Umbilical cord (tissue), 1 donor: ENCODE measurements at regions not wholly inside any gene's neighbourhood (a gene's known extent, or its start where the extent isn't known, plus 50 kb on each side); places are given as distances from the start of the nearest gene placed in this dataset.

Experiments used
- DNase-seq: peaks from one replicate; pipeline ENCODE4 v3.0.0-alpha.2; 2015; ENCODE audit warnings: low spot score

DNA sequence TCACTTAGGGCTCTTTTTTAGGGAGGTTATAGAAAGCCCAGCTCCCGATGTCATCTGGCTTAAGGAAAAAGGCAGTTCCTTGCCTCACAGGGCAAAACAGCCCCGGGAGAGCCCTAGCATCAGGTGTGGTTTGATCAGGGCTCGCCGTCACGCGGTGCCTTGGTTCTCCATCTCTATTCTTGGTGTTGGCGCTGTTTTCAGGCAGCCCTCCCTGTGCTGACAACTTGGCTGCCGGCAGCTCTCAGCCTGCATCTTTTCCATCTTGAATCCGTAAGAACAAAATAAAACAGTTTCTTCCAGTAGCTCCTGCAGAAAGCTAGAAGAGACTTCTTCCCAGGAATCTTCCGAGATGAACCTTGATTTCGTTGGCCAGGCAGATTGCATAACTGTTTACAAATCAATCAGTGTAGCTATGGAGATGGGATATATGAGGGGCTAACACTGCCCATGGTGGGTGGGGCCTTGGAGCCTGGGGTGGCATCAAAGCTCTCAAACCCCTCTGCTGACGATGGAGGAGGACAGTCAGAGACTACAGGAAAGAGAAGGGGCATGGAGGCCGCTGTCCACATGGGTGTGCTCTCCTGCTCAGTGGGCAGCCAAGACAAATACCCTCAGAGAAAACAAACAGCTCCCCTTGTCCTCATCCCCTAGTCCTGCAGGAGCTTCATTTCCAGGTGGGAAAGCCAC is 370.7 kb upstream of the C1orf174 start:
- DNase-seq: no peak

DNA sequence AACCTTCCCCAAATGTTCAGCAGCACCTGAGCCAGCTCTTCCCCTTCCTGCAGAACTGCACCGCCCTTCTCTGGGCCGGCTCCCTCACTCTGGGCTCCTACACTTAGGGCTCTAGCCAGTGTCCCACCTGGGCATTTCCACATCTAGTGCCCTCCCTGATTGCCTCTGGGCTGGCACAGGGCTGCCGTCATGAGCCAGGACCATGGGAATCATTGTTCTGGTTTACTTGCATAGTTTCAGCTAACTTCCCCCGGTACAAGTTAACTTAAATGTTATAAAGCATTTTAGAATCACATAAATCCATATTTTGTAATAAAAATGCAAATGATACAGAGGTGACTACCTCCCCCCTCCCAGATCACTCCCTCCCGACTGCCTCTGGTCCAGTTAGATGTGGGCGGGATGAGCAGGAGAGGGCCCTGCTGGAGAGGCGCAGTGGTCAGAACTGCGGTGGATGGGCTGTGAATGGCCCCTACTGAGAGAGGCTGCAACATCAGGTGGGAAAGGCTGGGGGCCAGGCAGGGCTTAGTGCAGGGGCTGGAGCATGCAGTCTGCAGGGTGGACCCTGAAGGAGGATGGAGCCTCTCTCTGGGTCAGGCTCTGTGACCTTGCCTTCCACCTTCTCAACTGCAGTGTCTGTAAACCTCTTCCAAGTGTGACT is 371.4 kb upstream of the C1orf174 start:
- no peak for DNase-seq

DNA sequence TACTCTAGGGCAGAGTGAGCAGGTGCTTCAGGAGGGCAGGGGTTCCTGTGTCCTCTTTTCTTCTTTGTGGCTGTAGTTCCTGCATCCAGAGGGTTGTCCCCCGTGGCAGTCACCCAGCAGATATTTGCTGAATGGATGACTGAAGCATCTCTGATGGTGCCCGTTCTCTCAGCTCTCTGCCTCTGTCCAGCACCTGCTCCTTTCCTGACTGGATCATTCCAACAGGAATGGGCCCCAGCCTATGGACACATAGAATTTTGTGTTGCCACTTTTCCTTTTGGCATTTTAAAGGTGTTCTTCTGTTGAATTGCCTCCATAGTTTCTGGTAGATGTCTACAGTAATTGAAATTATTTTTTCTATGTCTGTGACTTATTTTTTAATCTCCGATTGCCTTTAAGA is 372.5 kb upstream of the C1orf174 start:
- no peak for DNase-seq

DNA sequence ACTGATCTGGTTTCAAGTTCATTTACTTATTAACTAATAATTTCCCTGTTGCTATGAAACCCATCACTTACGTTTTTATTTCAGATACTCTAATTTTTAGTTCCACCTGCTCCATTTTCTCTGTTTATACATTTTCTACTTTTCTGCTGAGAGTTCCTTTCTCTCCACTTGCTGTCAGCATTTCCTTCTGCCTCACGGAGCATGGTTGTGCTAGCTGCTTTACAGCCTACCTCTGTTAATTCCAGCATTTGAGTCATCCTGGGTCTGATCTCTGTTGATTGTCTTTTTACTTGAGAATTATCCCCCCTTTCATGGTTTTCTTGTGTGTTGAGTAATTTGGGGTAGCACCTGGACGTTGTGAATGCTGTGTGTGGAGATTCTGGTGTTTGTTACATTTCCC is 373.2 kb upstream of the C1orf174 start:
- DNase-seq: no peak

DNA sequence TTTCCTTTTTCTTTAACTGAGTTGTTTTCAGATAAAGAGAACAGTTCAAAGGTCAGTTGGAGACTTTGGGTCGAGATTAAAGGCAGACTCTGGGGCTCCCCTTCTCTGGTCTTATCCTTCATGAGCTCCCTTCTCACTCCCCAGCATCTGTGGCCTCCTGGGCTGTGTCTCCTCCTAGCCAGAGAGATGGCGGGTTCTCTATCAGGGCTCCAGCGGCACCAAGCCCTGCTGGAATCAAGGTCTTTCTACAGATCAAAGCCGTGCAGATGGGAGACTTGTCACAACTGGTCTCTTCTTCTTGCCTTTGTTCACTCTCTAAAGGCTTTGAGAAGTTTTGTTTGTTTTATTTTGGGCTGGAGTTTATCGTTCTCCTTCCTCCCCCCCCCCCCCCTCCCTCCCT is 373.7 kb upstream of the C1orf174 start:
- no peak for DNase-seq

DNA sequence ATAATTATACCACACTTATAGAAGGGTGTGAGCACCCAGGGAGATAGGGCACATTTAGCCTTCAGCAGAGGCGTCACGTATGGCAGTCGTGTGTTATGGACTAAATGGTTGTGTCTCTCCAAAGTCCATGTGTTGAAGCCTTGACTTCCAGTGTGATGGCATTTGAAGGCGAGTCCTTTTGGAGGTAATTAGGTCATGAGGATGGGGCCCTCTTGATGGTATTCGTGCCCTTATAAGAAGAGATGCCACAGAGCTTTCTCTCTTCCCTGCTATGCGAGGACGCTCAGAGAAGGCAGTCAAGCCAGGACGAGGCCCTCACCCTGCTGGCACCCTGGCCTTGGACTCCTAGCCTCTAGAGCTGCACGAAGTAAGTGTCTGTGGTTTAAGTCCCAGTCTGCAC is 375.0 kb upstream of the C1orf174 start:
- DNase-seq: no peak

DNA sequence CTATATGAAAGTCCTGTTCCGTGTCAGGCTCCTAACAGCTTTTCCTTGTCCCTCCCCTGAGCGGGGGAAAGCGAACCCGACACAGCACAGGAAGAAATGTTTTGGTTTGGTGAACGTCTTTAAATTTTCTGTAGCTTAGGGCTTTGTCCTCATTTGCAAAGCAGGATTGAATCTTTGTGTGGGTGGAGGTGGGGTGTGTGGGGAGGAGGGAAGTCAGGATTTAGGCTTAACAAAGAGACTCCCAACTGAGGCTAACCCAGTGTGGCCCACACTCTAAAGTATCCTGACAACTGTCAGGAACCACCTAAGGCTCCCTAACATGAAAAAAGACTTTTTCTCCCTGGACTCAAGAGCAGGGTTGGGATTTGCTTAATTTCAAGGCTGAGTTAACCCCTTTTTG is 376.2 kb upstream of the C1orf174 start:
- DNase-seq: no peak

DNA sequence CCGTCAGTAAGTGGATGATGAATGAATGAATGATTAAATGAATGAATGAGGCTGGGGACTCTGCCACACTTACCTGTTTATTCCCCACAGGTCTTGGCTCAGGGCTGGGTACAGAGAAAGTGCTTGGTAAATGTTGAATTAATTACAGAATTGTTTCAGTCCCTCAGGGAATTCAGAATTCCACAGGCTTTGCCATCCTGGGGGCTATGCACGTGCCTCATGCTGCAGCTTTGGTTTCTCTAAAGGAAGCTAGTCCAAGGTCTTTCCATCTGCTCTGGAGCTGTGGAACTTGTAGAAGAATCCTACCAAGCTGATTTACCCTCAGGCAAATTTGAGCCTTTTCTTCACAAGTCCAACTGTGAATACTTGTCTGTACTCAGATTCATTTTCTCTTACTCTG is 376.8 kb upstream of the AJAP1 start:
- DNase-seq: no peak

DNA sequence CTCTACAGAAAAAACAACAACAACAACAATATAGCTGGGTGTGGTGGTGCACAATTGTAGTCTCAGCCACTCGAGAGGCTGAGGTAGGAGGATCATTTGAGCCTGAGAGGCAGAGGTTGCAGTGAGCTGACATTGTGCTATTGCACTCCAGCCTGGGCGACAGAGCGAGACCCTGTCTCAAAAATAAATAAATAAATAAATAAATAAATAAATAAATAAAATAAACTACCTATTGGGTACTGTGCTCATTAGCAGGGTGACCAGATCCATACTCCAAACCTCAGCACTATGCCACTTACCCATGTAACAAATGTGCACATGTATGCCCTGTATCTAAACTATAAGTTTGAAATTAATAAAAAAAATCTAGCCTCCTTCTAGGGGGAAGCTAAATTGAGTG is 369.4 kb upstream of the AJAP1 start:
- no peak for DNase-seq

DNA sequence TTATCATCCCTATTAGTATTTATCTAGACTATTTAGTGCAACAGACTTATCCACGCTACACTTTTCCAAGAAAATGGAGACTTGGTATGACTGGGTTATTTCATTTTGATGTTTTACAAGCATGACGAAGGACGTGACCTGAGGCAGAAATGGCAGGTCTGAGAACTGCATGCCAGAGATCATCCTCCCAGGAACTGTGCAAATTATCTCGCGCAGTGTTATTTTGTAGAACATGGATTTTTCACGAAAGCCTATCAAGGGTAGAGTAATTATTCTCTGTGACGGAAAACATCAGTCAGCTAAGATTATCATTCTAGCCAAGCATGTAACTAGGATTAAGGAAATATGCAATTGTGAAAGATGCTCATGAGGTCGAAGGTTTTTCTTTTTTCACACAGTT is 361.5 kb upstream of the AJAP1 start:
- DNase-seq: peak; percentile 90

DNA sequence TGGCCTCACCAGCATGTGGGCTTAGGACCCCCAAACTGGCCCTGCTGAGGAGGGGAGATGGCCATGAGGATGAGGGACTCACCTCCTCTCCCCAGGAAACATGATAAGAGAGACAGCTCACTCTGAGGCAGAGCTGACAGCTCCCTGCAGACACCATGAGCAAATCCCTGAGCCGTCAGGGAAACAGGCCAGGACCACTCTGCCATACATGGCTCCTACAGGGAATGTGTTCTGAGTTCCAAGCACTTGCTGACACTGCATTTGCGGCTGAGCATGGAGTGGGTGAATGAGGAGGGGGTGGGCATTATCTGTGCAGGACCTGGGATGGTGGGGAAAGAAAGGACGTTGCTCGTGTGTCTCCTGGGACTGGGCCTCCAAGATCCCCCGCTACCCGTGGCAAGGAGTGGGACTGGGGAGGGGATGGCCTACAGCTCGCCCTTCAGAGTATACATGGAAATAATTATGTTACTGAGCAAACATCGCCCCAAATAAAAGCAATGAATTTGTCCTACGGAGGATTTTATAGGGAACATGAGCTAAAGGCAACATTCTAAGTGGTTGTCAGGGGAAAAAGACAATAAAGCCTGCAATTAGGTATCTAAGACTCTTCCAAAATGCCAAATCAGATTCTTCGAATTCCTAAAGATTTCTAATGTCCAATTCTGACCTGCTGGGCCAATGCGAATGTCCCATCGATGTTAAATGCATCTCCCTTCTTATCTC is 355.9 kb upstream of the AJAP1 start:
- DNase-seq: peak; percentile 69

DNA sequence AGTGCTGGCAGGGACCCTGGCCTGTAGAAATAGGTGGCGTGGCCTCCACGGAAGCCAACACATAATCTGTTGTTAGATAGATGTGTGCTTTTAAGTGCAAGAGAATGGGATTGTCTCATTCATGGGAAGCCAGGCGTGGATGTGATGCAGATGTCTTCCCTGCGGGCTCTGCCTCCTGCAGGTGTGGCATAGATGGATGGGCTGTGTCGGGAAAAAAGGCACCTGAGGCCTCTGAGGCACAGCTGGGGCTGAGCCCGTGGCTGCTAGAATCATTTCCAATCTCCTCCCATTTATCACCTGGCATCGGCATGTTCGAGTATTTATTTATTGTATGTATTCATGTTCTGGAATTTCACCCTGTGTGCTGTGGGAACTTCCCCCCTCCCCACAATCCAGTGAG is 353.4 kb upstream of the AJAP1 start:
- DNase-seq: no peak

DNA sequence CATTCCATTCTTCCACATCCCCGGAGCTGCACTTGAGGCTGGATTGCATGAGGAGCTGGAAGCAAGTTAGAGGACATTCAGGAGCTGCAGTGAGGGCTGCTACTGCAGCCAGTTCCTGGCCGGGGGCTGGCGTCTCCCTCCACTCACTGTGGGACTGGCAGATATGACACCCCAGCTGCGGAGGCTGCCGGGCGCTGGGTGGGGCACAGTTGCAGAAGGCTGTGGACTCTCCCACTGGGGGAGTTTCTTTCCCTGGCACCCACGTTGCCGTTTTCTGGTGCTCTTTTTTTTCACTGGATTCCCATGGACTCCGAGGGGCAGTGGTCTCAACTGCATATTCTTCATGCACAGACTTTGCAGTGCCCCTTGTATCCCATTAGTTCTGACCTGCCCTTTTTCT is 351.1 kb upstream of the AJAP1 start:
- DNase-seq: no peak

DNA sequence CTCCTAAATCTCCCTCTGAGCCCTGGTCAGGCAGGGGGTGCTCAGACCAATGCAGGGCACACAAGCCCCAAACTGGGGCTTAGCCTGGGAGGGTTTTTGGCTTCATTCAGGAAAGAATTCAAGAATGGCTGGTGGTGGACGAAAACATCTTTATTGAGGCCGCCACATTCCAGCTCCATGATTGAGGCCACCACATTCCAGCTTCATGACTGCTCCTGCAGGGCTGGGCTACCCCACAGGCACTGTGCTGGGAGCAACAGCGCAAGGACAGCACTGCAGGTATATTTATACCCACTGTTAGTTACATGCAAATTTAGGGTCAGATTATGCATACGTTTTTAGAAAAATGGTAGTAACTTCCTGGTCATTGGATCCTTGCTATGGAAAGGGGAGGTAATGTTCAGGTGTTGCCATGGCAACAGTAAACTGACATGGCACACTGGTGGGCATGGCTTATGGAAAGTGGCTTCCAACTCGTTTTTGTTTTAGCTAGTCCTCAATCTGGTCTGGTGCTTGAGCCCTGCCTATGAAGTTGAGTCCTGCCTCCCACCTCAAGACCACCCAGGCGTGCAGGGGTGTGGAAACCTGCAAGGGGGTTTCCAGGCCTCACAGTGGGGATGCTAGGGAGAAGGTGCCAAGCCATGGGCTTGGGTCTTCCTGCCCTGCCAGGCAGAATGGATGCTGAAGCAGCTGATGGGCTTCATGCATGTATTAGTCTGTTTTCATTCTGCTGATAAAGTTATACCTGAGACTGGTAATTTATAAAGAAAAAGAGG is 348.7 kb upstream of the AJAP1 start:
- no peak for DNase-seq

DNA sequence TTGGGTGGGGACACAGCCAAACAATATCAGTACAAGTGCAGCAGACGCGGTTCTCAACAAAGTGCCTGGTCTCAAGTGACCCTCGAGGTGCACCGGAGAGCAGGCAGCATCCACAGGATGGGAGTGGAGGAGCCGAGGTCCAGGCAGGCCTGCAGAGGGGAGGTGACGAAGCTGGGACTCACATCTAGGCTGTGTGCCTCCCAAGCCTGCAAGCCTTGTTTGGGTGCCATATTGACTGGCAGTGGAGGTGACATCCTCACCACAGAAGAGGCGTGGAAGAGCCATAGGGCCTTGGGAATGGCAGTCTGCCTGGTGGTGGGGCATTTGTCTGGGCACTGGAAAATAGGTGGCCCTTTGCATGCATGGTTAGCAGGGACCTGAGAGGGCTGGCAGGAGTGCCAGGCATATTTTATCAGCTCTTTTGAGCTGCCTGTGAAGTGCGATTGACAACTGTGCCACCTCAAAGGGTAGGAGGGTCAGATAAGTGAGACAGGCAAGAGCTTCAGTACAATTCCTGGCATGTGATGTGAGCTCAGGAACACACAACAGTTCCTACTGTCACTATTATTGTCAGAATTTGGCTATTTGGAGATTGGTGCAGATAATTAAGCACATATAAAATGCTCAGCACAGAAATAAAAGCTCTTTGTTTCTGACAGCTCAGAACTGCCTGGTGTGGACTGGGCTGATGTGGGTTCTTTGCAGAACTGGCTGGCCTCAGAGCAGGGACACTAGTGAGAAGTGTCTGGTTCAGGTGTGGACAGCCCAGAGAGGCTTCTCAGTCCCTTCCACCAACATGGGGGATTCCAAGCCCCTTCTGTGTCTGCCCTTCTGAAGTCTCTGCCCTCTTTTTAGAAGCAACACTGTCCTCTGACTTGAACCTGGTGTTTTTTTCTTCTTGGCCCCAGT is 347.6 kb upstream of the AJAP1 start:
- no peak for DNase-seq

DNA sequence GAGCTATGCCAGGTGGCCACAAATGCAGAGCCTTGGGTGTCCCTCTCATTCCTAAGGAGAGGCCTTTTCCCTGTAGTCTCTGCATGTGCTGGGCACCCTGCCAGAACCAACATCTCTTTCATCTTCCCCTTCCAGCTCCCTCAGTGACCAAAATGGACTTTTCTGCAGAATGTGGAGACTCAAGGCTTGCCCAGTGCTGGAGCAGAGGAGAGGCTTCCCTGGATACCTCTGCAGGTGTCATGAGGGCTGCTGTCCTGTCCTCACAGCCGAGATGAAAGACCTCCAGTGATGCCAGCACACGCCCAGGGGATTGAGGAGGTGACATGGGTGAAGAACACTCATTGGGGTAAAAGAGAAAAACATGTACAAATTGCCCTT is 347.0 kb upstream of the AJAP1 start:
- peak; percentile 14 for DNase-seq

DNA sequence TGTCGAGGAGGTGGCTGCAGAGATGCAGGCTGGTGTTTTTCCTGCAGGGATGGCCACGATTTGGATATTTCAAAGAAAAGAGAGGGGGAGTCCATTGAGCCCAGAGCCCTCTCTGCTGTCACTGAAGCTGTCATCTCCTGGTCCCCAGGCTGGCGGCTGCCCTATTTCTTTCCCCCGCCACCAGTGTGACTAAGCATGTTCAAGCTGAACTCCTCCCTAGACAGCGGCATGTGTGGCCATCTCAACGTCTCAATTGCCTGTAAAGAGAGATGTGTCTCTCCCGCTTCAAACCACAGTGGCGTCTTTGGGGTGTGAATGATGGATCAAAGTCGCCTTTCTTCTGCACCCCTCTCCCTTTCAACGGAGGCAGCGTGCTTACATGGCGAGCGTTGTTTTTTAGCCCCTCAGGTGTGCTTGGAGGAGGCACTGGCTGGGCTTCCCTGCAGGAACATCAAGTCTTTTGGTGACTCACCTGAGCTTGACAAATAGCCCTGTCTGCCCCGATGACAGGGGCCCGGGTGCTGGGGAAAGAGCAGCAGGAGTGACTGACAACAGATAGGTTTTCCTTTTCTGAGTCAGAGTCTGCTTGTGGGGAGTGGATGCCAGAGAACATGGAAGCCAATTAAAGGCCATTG is 346.4 kb upstream of the AJAP1 start:
- DNase-seq: no peak

DNA sequence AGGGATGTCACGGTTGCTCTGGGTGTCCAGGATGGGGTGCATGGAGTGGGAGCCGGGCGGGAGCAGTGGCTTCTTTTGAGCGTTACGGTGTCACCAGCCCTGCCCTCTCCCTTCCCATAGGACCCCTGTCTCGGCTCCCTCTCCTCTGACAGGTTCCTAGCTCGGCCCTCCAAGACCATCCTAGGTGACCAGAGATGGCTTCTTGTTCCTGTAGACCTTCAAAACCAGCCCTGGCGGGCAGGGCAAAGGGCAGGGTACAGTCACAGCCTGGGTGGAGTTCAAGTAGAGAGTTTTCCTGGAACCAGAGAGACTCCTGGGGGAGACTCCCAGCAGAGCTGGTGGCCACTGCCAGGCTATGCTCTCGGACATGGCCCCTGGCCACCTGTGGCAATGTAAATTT is 345.6 kb upstream of the AJAP1 start:
- no peak for DNase-seq

DNA sequence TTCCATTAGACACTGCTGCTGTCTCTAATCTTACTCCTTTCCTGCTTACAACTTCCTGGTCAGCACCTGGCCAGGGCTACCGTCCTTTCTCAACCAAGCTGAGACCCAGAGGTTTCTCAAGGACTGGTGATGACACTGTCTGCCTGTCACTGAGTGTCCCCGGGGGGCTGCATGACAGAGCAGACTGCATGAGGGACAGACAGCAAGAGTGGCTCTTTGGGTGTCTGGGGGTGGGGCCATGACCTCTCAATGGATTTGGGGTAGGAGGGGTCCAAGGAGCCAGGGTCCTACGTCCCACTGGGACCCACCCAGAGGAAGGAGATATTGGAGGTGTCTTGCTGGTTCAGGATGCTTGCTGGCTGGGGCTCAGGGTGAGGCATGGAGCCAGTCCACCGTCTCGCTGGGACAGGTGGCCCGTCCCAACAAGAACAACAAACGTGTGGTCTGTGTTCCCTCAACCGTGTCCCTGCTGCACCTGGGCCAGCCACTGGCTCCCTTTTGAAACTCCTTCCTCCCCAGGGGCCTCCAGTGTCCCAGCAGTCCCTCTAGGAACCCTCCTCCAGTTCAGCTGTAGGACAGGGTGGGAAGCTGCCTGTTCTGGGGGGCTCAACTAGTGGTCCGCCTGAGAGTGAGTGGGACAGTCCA is 344.6 kb upstream of the AJAP1 start:
- no peak for DNase-seq

DNA sequence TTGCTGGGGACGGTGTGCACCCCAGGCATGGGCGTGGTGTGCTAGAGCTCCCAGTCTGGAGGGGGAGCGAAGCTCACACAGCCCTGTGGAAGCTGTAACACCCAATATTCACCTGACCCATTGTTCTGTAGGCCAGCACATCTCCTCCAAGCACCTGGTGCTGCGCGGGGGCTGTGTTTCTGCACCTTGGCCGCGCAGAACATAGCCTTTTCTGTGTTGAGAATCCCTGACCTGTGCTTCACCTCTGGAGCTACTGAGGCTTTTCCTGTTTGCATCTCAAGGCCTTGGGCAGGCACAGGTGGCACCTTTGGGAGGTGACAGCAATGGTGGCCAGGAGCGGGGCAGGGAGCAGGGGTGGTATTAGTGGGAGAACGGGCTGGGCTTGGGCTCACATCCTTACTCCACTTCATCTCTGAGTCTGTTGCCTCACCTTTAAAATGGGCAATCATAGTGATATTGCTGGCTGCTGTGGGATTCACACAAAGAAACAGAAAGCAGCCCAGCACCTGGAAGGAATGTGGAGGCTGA is 343.9 kb upstream of the AJAP1 start:
- DNase-seq: no peak
